Central memory CD4-positive, alpha-beta T cell (primary cell): ENCODE measurements at regions not wholly inside any gene's neighbourhood (a gene's known extent, or its start where the extent isn't known, plus 50 kb on each side); places are given as distances from the start of the nearest gene placed in this dataset.
"Not testable (repeated sequence)": the region's sequence is repeated elsewhere in the genome, so short reads cannot be mapped to it uniquely, and the experiment has no call there.

Source experiments
- DNase-seq: peaks from one replicate; pipeline ENCODE4 v3.0.0; 2022

GRCh38 chr19:30933454-30933853 lies 415.8 kb downstream of the TSHZ3 start:
- DNase-seq = not testable (repeated sequence)

- no peak for DNase-seq
Measured at GRCh38 chr19:30932854-30933253, 416.4 kb downstream of the TSHZ3 start.

GRCh38 chr19:30930941-30931706 lies 418.1 kb downstream of the TSHZ3 start:
- DNase-seq = no peak

- DNase-seq = no peak
Measured at GRCh38 chr19:30927705-30928104, 421.5 kb downstream of the TSHZ3 start.

- DNase-seq = no peak
Measured at GRCh38 chr19:30924670-30925069, 424.6 kb downstream of the TSHZ3 start.

GRCh38 chr19:30924069-30924636 lies 425.1 kb downstream of the TSHZ3 start:
- DNase-seq = no peak

- no peak for DNase-seq
Measured at GRCh38 chr19:30923621-30924020, 425.6 kb downstream of the TSHZ3 start.

GRCh38 chr19:30923096-30923495 lies 426.1 kb downstream of the TSHZ3 start:
- no peak for DNase-seq

- no peak for DNase-seq
Measured at GRCh38 chr19:30920222-30920621, 429.0 kb downstream of the TSHZ3 start.

- DNase-seq = no peak
Measured at GRCh38 chr19:30919737-30920136, 429.5 kb downstream of the TSHZ3 start.

- DNase-seq = no peak
Measured at GRCh38 chr19:30916238-30916637, 433.0 kb downstream of the TSHZ3 start.

GRCh38 chr19:30911491-30911890 lies 437.7 kb downstream of the TSHZ3 start:
- DNase-seq = no peak

- no peak for DNase-seq
Measured at GRCh38 chr19:30910485-30911240, 438.6 kb downstream of the TSHZ3 start.

- DNase-seq = no peak
Measured at GRCh38 chr19:30909216-30909615, 440.0 kb downstream of the TSHZ3 start.

GRCh38 chr19:30908262-30908771 lies 440.9 kb downstream of the TSHZ3 start:
- no peak for DNase-seq

GRCh38 chr19:30906871-30907270 lies 442.4 kb downstream of the TSHZ3 start:
- no peak for DNase-seq

- DNase-seq = no peak
Measured at GRCh38 chr19:30900051-30900450, 449.2 kb downstream of the TSHZ3 start.

- no peak for DNase-seq
Measured at GRCh38 chr19:30898353-30899103, 450.7 kb downstream of the TSHZ3 start.

GRCh38 chr19:30897553-30897952 lies 451.7 kb downstream of the TSHZ3 start:
- DNase-seq = no peak

GRCh38 chr19:30897034-30897433 lies 452.2 kb downstream of the TSHZ3 start:
- DNase-seq = no peak

- no peak for DNase-seq
Measured at GRCh38 chr19:30896554-30896953, 452.7 kb downstream of the TSHZ3 start.

- no peak for DNase-seq
Measured at GRCh38 chr19:30895946-30896345, 453.3 kb downstream of the TSHZ3 start.

GRCh38 chr19:30891051-30891450 lies 458.2 kb downstream of the TSHZ3 start:
- DNase-seq = no peak
